MM.1S (cell line): ENCODE measurements at regions not wholly inside any gene's neighbourhood (a gene's known extent, or its start where the extent isn't known, plus 50 kb on each side); places are given as distances from the start of the nearest gene placed in this dataset.

ENCODE experiments used
- DNase-seq: peaks from one replicate; pipeline ENCODE4 v3.0.0-alpha.2; 2015
- H2AFZ ChIP-seq: fragments of 300-600 bp; sonication (generic); 2 replicates; pipeline ENCODE4 v1.6.0; 2016; ENCODE audit warnings: antibody characterized with exemption, low read length
- H3F3A ChIP-seq: fragments of 300-600 bp; sonication (generic); 2 replicates; pipeline ENCODE4 v1.6.1; 2016; ENCODE audit warnings: mild to moderate bottlenecking, antibody characterized with exemption, low read length, moderate library complexity, mixed read lengths; ENCODE audit not compliant: insufficient read depth
- H3K27ac ChIP-seq: fragments of 300-600 bp; sonication (generic); 2 replicates; pipeline ENCODE4 v1.5.1; 2016; ENCODE audit warnings: mild to moderate bottlenecking, low read length
- H3K27me3 ChIP-seq: fragments of 300-600 bp; sonication (generic); replicated peaks from 2 replicates; pipeline ENCODE4 v1.6.0; 2016; ENCODE audit warnings: low read length; ENCODE audit not compliant: insufficient read depth
- H3K36me3 ChIP-seq: fragments of 300-600 bp; sonication (generic); replicated peaks from 2 replicates; pipeline ENCODE4 v1.6.1; 2016; ENCODE audit warnings: mild to moderate bottlenecking, low read length, mixed read lengths; ENCODE audit not compliant: insufficient read depth
- H3K4me1 ChIP-seq: fragments of 300-600 bp; sonication (generic); 2 replicates; pipeline ENCODE4 v1.6.1; 2016; ENCODE audit warnings: low read length, mixed read lengths
- H3K4me2 ChIP-seq: fragments of 300-600 bp; sonication (generic); 2 replicates; pipeline ENCODE4 v1.6.0; 2016; ENCODE audit warnings: low read depth, low read length
- H3K4me3 ChIP-seq: fragments of 300-600 bp; sonication (generic); 2 replicates; pipeline ENCODE4 v1.5.1; 2016; ENCODE audit warnings: low read length, mixed read lengths
- H3K79me2 ChIP-seq: fragments of 300-600 bp; sonication (generic); 2 replicates; pipeline ENCODE4 v1.6.1; 2016; ENCODE audit warnings: mixed run types, low read length, mixed read lengths
- H3K9ac ChIP-seq: fragments of 300-600 bp; sonication (generic); 2 replicates; pipeline ENCODE4 v1.6.1; 2016; ENCODE audit warnings: low read length, mixed read lengths
- H3K9me2 ChIP-seq: fragments of 300-600 bp; sonication (generic); replicated peaks from 2 replicates; pipeline ENCODE4 v1.6.1; 2016; ENCODE audit warnings: mild to moderate bottlenecking, low read length, mixed read lengths; ENCODE audit not compliant: insufficient read depth
- H3K9me3 ChIP-seq: fragments of 300-600 bp; sonication (generic); replicated peaks from 2 replicates; pipeline ENCODE4 v1.6.1; 2016; ENCODE audit warnings: mild to moderate bottlenecking, low read length, mixed read lengths; ENCODE audit not compliant: insufficient read depth
- H4K20me1 ChIP-seq: fragments of 300-600 bp; sonication (generic); 2 replicates; pipeline ENCODE4 v1.6.1; 2016; ENCODE audit warnings: mild to moderate bottlenecking, low read length, moderate library complexity, mixed read lengths; ENCODE audit not compliant: insufficient read depth
- EZH2 ChIP-seq: fragments of 300-600 bp; sonication (generic); optimal IDR thresholded peaks from 2 replicates; pipeline ENCODE3; 2017; ENCODE audit warnings: low read depth, mild to moderate bottlenecking, antibody characterized with exemption, low read length, mixed read lengths
- EZH2phosphoT487 ChIP-seq: fragments of 300-600 bp; sonication (generic); IDR thresholded peaks from 2 replicates; pipeline ENCODE4 v1.6.1; 2018; ENCODE audit warnings: antibody characterized with exemption, low read length
- TF ChIP-seq, protein P1 (sequence below): fragments of 300-600 bp; sonication (generic); IDR thresholded peaks from 2 replicates; pipeline ENCODE4 v1.5.1; 2016; ENCODE audit warnings: antibody characterized with exemption, low read length, mixed read lengths

DNA sequence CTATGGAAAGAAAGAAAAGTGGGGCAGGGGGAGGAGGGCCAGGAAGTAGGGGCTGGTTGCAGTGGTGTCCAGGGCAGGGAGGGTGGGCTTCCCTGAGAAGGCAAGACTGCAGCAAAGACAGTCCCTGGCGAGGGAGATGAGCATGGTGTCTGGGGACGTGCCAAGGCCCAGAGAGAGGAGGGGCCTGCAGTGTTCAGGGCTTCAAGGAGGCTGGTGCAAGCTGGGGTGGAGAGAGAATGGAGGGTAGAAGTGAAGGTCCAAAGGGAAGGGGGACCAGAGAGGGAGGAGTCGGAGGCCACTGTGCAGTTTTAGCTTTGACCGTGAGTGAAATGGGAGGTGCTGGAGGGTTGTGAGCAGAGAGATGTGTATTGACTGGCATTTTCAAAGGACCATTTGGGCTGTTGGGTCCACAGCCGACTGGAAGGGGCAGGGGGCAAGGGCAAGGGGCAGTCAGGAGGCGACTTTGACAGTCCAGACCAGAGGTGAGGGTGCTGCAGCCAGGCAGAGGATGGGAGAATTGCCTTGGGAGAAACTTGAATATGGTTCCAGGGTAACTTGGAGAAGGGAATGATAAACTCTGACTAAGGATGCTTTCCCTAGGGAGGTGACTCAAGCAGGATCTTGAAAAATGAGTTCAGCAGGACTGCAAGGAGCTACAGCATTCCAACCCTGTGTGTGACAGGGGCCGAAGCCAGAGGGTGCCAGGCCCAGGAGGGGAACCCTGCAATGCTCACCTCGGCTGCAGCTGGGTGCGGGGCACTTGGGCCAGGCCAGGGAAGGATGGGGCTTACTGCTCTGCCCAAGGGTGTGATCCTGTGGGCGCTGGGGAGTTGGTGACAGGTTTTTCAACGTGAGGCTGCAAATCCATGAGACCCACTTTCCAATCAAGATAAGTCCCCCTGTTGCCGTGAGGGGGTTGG, 177.1 kb upstream of the HAAO start:
- Histone ChIP-seq H4K20me1 (no peaks in the 10 kb centered on the region), H3K9ac (no peak overlapping the region), H3K4me3 (no peak overlapping the region), H3K27ac (no peak overlapping the region), H3K79me2 (no peaks in the 10 kb centered on the region), H3K9me3 (no peaks in the 10 kb centered on the region), H3K9me2 (no peaks in the 10 kb centered on the region), H3K4me2 (no peak overlapping the region), H3K27me3 (no peaks in the 10 kb centered on the region), H3K36me3 (no peaks in the 10 kb centered on the region), H3F3A (peaks cover 8% of the 10 kb centered on the region), H2AFZ (no peak overlapping the region), H3K4me1 (peaks cover 13% of the 10 kb centered on the region)
- DNase-seq, result no peak
- TF ChIP-seq EZH2phosphoT487, result no peak
- no peak for TF ChIP-seq EZH2
- TF ChIP-seq, protein P1, sequence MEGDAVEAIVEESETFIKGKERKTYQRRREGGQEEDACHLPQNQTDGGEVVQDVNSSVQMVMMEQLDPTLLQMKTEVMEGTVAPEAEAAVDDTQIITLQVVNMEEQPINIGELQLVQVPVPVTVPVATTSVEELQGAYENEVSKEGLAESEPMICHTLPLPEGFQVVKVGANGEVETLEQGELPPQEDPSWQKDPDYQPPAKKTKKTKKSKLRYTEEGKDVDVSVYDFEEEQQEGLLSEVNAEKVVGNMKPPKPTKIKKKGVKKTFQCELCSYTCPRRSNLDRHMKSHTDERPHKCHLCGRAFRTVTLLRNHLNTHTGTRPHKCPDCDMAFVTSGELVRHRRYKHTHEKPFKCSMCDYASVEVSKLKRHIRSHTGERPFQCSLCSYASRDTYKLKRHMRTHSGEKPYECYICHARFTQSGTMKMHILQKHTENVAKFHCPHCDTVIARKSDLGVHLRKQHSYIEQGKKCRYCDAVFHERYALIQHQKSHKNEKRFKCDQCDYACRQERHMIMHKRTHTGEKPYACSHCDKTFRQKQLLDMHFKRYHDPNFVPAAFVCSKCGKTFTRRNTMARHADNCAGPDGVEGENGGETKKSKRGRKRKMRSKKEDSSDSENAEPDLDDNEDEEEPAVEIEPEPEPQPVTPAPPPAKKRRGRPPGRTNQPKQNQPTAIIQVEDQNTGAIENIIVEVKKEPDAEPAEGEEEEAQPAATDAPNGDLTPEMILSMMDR, result no peak

DNA sequence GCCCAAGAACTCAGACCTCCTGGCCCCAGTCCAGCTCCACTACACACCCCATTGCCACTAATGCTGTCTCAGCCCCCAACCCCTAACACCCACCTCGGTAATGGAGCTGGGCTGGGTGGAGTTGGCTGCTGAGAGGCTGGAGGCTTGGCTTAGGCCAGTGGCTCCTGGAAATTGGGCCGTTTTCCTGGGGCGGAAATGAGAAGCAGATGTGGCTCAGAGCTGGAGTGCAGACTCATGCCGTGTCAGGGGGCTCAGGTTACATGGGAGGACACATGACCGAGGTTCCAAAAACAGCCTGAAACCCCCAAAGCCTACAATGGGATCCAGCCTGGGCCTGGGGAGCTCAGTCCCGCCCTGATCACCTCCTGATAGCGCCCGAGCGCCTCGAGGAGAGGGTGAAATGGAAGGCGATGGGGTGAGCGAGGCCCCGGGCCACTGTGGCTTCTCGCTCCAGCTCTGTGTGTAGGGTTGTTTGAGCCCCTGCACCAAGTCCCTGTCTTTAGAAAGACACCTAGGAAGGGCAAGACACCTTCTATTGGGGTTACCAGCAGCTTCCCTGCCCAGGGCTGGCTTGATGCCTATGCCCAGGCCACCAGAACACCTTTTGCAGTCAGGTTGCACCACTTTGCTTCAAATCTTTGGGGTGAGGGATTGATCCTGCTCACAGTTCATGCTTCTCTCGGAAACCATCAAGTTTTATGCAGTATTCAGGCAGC, 175.7 kb upstream of the HAAO start:
- H3K4me3 ChIP-seq, result no peak overlapping the region
- no peaks in the 10 kb centered on the region for H3K36me3 ChIP-seq
- H4K20me1 ChIP-seq, result no peaks in the 10 kb centered on the region
- H3K27ac ChIP-seq, result no peak overlapping the region
- H3K9ac ChIP-seq, result no peak overlapping the region
- no peaks in the 10 kb centered on the region for H3K9me2 ChIP-seq
- no peak for DNase-seq
- H3K27me3 ChIP-seq, result no peaks in the 10 kb centered on the region
- no peaks in the 10 kb centered on the region for H3K9me3 ChIP-seq
- no peak overlapping the region for H2AFZ ChIP-seq
- TF ChIP-seq EZH2phosphoT487 (no peak), EZH2 (no peak)
- TF ChIP-seq, protein P1, result no peak
- no peaks in the 10 kb centered on the region for H3K79me2 ChIP-seq
- H3K4me2 ChIP-seq, result no peak overlapping the region
- H3F3A ChIP-seq, result peaks cover 8% of the 10 kb centered on the region
- peaks cover 8% of the 10 kb centered on the region for H3K4me1 ChIP-seq

DNA sequence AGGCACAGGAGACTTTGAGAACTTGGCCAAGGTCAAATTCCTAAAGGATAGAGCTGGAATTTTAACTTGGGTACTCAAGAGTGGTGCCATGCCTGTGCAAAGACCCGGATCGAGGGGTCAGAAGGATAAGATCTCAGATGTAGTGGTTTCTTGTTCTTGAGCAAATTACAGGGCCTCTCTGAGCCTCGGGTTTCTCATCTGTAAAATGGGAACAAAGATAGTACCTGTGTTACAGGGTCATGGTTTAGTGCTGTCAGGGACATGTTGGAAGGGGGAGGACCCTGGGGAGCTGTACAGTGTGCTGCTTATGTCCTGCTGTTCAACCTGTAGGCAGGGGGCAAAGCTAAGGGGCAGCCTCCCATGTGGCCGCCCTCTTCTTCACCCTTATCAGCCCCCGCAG, 173.5 kb upstream of the HAAO start:
- Histone ChIP-seq H3K4me3 (no peak overlapping the region), H3K9me2 (no peaks in the 10 kb centered on the region), H4K20me1 (no peaks in the 10 kb centered on the region), H3K4me2 (no peak overlapping the region), H2AFZ (no peak overlapping the region), H3K79me2 (no peaks in the 10 kb centered on the region), H3K27me3 (no peaks in the 10 kb centered on the region), H3K36me3 (no peaks in the 10 kb centered on the region), H3F3A (no peaks in the 10 kb centered on the region), H3K9me3 (no peaks in the 10 kb centered on the region), H3K27ac (no peak overlapping the region), H3K9ac (no peak overlapping the region), H3K4me1 (no peaks in the 10 kb centered on the region)
- DNase-seq, result no peak
- TF ChIP-seq, protein P1, result no peak
- TF ChIP-seq EZH2phosphoT487, result no peak
- TF ChIP-seq EZH2, result no peak
